ENCODE measurements at regions not wholly inside any gene's neighbourhood (a gene's known extent, or its start where the extent isn't known, plus 50 kb on each side); places are given as distances from the start of the nearest gene placed in this dataset.

DNA sequence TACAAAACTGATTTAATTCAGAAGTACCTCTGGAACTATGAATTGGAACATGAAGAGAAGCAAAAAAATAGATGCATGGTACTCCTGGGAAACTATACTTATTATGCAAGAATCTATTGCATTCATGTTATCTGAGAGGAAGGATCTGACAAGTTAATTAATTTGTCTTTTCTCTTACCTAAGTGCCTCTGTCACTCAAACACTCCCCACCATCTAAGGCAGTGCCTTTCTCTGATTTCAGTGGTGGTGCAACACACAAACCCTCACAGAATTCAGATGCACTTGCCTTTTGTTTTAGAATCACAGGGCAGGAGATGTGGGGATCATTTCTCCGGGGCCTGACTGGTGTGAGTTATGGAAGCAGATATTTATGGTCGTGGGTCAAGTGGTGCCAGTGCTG is 52.5 kb upstream of the C9orf72 start:
- FAIRE-seq (no peak), DNase-seq (ENCODE audit: extremely low spot score, insufficient read length, low read depth) (no peak)

DNA sequence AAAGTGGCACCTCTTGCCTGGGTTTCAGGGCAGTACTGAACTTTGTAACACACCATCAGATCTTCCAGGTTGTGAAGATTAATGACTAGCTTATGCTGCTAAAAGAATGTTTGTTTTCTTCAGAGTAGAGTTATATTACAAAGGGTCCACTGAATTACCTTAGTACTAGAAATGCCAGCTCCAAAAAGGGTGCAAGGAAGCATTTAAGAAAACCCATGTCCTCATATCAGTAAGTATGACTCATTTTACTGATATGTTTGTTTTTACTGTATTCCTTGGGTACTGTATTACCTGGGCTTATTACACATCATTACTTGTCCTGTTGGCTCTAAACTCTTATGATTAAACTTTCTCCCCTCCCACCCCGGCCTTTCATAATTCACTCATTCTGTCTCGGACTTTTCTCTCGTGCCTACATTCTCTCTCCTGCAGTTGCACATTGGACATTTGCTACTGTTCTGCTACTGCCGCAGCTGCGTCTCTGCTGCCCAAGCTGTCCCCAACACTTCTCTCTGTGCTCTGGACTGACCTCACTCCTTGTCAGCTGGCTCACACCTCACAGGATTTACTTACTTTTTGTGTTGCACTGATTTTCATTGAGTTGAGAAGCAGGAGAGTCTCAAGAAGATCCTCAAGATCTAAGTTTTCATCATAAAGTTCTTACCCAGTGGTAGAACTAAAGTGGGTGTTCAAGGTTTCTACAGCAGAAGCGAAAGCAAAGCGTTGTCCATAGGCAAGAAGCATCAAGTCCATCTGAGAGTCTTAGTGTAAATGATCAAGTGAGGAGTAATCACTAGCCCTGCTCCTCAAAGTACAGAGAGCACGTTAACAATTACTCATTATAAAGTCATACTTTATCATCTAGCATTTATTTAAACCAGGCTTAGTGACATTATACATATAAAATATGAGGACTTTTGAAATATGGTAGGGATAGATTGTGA is 53.2 kb upstream of the C9orf72 start:
- no peak for DNase-seq (ENCODE audit: extremely low spot score, insufficient read length, low read depth)

DNA sequence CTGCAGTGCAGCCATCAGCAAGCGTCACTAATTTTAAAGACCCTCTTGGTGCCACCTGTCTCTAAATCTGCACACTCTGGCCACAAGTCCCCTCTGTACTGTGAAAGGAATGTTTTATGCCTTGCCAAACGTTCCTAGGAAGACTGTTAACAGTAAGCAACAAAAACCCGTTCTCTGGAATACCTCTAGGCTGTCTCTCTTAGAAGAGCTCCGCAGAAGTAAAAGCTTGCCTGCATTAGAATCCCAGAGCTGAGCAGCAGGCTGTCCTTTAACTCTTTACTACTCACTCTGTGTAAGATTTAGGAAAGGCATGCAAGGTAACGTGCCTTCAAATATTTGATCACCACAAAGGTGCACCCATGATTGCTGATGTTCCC is 53.9 kb upstream of the C9orf72 start:
- no peak for DNase-seq (ENCODE audit: extremely low spot score, insufficient read length, low read depth)
- FAIRE-seq = no peak

More for the DNA sequence above, 53.2 kb upstream of the C9orf72 start:
- FAIRE-seq = no peak

DNA sequence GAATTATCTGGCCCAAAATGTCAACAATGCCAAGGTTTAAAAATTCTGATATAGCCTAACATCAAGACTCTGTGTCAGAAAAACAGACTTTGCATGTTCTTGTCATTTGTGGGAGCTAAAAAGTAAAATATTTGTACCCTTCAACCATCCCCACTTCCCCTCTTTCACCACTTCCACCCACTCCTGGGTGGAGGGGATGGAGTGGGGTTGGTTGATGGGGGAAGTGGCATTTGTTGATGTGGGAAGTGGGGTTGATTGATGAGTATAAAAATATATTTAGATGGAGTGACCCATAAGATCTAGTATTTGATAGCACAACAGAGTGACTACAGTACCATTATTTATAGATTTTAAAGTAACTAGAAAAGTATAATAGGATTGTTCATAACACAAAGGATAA is 55.0 kb upstream of the C9orf72 start:
- DNase-seq (ENCODE audit: extremely low spot score, insufficient read length, low read depth) (no peak), FAIRE-seq (no peak)

DNA sequence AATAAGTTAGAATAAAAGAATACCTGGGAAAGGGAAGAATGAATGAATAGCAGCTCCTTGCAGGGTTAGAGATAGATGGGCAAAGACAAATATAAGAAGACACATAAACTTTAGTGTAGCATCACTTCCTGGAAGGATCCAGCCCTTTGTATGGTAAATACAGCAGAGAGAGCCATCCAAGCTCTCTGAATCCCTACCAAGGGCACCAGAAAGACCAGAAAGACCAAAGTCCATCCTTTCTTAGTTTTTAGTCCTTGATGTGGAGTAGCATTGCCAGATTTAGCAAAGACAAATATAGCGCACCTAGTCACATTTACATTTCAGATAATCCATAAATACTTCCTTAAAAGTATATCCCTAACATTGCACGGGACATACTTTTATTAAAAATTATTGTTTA is 56.1 kb upstream of the C9orf72 start:
- DNase-seq (ENCODE audit: extremely low spot score, insufficient read length, low read depth) (no peak), FAIRE-seq (no peak)

DNA sequence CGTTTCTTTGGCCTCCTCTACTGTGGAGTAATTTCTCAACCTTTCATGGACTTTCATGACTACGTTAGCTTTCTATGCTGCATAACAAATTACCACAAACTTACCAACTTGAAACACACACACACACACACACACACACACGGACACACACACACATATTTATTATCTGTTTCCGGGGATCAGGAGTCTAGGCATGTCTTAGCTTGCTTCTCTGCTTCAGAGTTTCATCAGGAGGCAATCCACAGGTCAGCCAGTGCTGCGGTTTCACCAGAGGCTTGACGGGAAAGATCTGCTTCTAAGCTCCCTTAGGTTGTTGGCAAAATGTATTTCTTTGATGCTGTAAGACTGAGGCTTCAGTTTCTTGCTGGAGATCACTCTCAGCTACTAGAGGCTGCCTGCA is 59.0 kb upstream of the C9orf72 start:
- no peak for DNase-seq (ENCODE audit: extremely low spot score, insufficient read length, low read depth)
- no peak for FAIRE-seq

DNA sequence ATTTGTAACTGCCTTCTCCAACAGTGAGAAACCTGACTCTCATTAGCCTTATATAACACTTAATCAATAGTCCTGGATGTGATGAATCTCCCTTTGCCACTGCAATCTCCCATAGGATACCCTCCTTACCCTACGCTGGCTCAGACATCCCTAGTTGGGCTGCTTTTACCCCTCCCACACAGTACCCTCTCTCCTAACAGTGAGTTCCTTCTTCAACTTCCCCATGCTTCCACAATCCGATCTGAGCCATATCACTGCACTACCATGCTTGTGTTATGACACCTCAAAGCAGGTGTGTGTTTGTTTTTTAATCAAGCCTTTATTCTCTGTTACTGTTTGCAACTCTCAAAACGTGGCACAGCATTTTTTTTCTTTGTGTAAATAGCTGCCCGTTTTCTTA is 60.5 kb upstream of the C9orf72 start:
- no peak for FAIRE-seq
- DNase-seq (ENCODE audit: extremely low spot score, insufficient read length, low read depth) = no peak

DNA sequence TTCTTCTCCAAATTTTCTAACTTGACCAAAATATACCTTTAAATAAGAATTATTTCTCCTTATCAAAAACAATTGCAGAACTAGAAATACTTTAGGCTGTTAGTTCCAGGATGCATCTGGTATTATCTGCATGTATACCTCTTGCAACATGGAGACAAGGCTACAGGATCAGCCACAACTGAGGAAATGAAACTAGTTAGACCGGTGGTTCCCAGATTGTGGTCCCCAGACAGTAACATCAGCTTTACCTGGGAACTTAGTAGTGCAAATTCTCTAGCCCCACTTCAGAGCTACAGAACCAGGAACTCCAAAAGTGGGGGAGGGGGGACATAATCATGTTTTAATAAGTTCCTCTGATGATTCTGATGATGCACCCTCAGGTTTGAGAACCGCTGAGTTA is 61.6 kb upstream of the C9orf72 start:
- FAIRE-seq = peak; percentile 21
- DNase-seq (ENCODE audit: extremely low spot score, insufficient read length, low read depth) = no peak

DNA sequence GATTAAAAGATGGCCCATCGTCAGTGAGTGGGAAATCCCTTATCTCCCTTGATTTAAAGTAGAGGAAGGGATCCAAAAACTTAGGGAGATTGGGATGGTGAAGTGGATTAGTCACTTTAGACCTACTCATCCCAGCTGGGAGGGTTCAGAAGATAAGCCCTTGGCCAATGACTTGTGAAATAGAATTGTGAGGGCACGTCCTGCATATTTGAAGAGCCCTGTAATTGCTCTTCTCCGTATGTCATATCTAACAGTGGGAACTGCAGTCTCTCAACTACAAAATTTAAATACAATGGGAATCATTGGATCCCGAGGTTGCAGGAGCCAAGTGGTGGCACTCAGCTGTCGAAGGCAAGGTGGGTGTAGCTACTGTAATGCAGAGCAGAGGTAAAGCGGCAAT is 65.4 kb upstream of the C9orf72 start:
- no peak for FAIRE-seq
- DNase-seq (ENCODE audit: extremely low spot score, insufficient read length, low read depth) = no peak

DNA sequence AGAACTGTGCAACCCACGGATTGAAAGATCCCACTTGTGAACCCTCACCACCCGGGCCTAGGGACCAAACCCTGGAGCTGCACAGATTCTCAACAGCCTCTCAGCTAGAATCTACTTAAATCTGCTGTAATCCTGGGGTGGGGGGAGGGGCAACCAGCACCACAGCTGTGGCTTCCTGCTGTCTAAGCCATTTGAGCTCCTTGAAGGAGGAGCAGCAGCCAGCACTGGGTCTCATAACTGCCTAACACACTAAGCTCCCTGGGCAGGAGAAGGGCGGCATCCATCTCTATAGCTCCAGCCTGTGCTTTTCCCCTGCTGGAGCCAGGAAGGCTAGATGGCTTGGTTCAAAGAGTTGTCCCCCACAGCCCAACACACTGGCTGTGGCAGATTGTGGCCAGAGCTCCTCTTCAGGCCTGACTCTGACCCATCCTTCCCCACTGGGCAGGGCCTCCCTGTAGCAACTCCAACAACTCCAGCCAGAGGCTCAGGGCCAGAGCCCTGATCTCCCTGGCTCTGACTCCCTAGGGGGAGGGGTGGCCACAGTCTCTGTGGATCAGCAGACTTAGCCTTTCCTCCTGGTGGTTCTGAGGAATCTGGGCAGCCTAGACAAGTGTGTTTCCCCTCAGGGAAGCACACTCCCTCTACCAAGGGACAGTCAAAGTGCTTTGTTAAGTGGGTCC is 72.0 kb upstream of the C9orf72 start:
- FAIRE-seq (no peak), DNase-seq (ENCODE audit: extremely low spot score, insufficient read length, low read depth) (no peak)

DNA sequence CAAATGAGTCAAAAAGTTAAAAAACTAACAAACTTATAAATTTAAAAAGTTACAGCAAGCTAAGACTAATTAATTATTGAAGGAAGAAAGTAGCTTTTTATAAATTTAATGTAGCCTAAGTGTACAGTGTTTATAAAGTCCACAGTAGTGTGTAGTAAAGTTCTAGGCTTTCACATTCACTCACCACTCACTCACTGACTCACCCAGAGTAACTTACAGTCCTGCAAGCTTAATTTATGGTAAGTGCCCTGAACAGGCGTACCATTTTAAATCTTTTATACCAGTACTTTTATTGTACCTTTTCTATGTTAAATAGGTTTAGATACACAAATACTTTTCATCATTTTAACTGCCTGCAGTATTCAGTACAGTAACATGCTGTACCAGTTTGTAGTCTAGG is 80.0 kb upstream of the C9orf72 start:
- FAIRE-seq = no peak
- no peak for DNase-seq (ENCODE audit: extremely low spot score, insufficient read length, low read depth)

DNA sequence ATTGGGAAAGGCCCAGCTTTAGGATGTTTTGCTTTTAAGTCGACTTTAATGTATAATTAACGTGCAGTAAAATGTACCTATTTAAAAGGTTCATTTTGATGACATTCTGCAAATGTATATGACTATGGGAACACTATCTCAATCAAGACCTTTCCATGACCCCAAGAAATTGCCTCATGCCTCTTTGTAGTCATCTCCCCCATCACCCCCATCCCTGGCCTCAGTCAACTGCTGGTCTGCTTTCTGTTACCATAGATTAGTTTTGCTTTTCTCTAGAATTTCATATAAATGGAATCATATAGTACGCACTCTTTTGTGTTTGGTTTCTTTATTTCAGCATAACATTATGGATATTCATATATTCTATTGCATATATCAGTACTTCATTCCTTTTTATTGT is 80.7 kb upstream of the C9orf72 start:
- no peak for FAIRE-seq

DNA sequence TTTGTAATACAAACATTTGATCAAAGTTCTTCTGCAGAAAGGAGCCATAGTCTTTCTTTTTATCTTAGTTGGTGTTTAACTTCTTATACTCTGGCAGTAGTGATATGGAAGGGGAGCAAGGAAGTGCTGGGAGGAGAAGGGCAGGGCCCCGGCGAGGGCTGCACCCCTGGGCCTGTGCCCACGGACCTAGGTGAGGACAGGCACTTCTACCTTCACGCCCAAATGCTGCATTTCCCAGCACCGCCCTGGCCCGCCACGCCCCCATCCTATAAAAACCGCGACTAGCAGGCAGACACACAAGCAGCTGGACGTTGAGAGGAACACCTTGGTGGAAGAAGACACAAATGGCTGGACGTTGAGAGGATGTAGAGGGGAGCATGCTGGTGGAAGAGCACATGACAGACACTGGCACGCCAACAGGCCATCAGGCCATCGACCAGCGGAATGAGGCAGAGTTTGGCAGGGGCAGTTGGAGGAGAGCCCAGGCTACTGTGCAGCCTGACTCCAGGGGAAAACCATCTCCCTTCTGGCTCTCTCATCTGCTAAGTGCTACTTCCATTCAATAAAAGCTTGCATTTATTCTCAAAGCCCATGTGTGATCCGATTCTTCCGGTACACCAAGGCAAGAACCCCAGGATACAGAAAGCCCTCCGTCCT is 81.5 kb upstream of the C9orf72 start:
- FAIRE-seq (no peak), DNase-seq (ENCODE audit: extremely low spot score, insufficient read length, low read depth) (no peak)

More for the DNA sequence above, 80.7 kb upstream of the C9orf72 start:
- DNase-seq (ENCODE audit: extremely low spot score, insufficient read length, low read depth) = no peak

DNA sequence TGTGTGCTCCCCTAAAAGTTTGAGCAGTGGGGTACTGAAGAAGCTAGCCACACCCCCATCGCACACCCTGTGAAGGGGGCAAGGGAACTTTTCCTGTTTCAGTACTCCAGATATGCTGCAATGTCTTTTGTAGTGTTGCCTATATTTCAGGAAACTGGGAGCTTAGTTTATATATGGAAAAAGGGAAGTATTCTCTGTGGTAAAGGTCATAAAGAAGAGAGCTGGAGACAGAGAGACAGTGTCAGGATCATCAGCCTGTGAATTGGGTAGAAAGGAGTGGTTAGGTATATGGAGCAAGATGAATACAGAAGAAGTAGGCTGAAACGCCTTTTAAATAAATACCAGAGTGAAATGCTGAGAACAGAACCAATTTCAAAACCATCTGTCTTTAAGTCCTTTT is 82.2 kb upstream of the C9orf72 start:
- FAIRE-seq = no peak
- DNase-seq (ENCODE audit: extremely low spot score, insufficient read length, low read depth) = no peak

DNA sequence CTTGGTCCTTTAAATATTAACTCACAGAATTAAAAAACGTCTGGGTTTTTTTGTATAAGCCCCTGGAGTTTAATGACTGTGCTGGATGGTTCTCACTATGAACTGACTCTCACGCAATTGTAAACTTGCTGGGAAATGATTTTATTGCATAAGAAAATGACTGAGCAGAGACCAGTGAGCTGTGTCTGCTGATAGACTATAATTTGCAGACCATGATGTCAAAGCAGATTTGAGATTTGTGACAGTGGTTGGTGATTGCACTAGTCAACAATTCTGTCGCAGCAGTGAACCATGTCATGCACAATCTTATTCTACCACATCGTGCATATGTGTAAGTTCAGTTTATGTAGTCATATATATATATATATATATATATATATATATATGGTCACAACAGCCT is 85.7 kb upstream of the C9orf72 start:
- DNase-seq (ENCODE audit: extremely low spot score, insufficient read length, low read depth) = no peak
- no peak for FAIRE-seq

DNA sequence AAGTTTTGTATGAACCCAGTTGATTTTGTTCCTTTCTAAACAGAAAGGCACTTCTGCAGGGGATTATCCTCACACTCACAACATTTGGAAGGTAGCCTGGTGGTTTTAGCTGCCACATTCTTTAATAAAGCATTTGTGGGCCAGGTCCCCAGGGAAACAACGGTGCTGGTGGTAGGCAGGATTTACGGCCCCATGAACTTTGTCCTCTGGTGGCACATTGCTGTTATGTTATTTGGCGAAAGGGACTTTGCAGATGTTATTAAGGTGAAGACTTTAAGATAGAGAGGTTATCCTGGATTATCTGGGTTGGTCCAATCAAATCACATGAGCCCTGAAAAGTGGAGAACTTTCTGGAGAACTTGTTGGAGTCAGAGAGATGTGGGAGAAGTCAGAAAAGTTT is 86.3 kb upstream of the C9orf72 start:
- DNase-seq (ENCODE audit: extremely low spot score, insufficient read length, low read depth) (no peak), FAIRE-seq (no peak)

DNA sequence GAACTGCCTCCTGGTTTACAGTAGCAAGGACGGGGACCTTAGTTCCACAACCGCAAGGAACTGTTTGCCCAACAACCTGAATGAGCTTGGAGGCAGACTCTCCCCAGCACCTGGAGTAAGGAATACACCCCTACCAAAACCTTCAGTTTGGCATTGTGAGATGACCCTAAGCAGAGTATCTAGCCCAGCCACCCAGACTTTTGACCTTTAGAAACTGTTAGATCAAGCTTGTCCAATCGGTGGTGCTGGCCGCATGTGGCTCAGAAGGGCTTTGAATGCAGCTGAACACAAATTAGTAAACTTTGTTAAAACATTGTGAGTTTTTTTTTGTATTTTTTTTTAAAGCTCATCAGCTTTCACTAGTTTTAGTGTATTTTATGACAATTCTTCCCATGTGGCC is 86.9 kb upstream of the C9orf72 start:
- FAIRE-seq (no peak), DNase-seq (ENCODE audit: extremely low spot score, insufficient read length, low read depth) (no peak)

DNA sequence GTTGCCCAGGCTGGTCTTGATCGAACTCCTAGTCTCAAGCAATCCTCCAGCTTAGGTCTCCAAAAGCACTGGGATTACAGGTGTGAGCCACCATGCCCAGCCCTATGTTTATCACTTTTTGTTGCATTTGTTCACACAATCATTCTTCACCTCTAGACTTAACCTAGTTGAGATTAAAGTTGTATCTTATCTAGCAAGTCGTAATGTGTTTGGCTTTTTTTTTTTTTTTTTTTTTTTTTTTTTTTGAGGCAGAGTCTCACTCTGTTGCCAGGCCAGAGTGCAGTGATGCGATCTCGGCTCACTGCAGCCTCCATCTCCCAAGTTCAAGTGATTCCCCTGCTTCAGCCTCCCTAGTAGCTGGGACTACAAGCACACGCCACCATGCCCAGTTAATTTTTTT is 90.2 kb upstream of the C9orf72 start:
- no peak for DNase-seq (ENCODE audit: extremely low spot score, insufficient read length, low read depth)
- no peak for FAIRE-seq

DNA sequence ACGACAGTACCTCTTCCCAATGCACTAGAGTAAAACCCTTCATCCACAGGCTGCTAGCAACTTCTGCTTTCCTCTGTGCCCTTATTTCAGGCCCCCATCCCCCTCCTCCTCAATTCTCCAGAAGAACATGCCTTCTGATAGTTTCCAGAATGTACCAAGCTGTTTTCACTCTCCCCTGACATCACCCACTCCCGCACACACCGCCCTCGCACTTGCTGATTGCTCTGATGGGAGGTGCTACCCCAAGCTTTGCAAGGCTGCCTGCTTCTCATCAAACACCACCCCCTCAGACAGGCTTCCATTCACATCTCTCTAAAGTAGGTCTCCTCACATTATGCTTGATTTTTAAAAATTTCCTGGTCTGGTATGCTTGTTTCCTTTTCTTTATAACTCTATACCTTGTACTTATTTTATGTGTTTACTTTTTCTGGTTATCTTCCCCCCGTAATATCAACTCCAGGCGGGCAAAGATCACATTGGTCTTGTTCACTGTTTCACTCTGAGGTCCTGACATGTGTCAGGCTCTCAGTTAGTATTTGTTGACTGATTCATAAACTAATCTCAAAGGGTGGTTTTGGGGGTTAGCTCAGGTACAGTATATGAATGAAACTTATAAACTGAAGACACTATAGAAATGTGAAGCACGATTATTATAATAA is 91.0 kb upstream of the C9orf72 start:
- DNase-seq (ENCODE audit: extremely low spot score, insufficient read length, low read depth) (no peak), FAIRE-seq (no peak)

DNA sequence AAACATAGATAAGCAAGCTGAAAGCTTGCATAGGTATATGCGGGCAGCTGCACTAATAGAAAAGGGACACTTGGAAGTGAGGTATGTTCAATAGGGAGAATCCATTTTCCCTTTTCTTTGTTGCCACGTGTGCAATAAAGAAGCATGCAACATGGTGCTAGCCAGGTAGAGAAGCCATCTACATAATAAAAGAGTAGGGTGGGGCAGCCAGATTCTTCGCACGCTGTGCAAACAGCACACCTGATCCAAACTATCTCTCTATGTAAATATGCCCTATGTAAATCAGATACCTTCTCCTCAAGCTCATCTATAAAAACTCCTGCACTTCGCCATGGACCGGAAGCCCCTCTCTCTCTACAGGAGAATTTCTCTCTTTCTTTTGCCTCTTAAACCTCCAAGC is 91.9 kb upstream of the C9orf72 start:
- FAIRE-seq = no peak
- no peak for DNase-seq (ENCODE audit: extremely low spot score, insufficient read length, low read depth)

DNA sequence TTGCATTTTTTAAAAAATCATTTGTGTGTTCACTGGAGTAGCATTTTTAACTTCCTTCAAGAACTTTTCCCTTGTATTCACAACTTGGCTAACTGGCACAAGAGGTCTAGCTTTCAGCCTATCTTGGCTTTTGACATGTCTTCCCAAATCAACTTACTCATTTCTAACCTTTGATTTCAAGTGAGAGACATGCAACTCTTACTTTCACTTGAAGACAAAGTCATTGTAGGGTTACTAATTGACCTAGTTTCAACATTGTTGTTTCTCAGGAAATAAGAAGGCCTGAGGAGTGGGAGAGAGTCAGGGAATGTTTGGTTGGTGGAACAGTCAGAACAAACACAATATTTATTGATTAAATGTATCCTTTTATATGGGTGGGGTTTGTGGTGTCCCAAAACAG is 95.0 kb upstream of the C9orf72 start:
- no peak for FAIRE-seq
- no peak for DNase-seq (ENCODE audit: extremely low spot score, insufficient read length, low read depth)

Data from GM18507 (cell line).